KMS-11 (cell line): ENCODE measurements at regions not wholly inside any gene's neighbourhood (a gene's known extent, or its start where the extent isn't known, plus 50 kb on each side); places are given as distances from the start of the nearest gene placed in this dataset.
"Not testable (repeated sequence)": the region's sequence is repeated elsewhere in the genome, so short reads cannot be mapped to it uniquely, and the experiment has no call there.

ENCODE experiments used
- H2AFZ ChIP-seq: fragments of 200-600 bp; sonication (generic); 2 replicates; pipeline ENCODE4 v1.6.1; 2016; ENCODE audit warnings: antibody characterized with exemption, mixed run types, low read depth
- H3K27ac ChIP-seq: fragments of 200-600 bp; sonication (generic); 2 replicates; pipeline ENCODE4 v1.6.1; 2016; ENCODE audit warnings: mild to moderate bottlenecking, mixed run types
- H3K27me3 ChIP-seq: fragments of 200-600 bp; sonication (generic); 2 replicates; pipeline ENCODE4 v1.6.1; 2017; ENCODE audit warnings: mild to moderate bottlenecking, low read depth, mixed run types, moderate library complexity; ENCODE audit not compliant: insufficient read depth
- H3K36me3 ChIP-seq: fragments of 200-600 bp; sonication (generic); 2 replicates; pipeline ENCODE4 v1.6.1; 2017; ENCODE audit warnings: mild to moderate bottlenecking, mixed run types; ENCODE audit not compliant: insufficient read depth
- H3K4me1 ChIP-seq: fragments of 200-600 bp; sonication (generic); 2 replicates; pipeline ENCODE4 v1.6.1; 2016; ENCODE audit warnings: mild to moderate bottlenecking, low read depth, mixed run types; ENCODE audit not compliant: poor library complexity, severe bottlenecking
- H3K4me2 ChIP-seq: fragments of 200-600 bp; sonication (generic); 2 replicates; pipeline ENCODE4 v1.7.0; 2016; ENCODE audit warnings: mild to moderate bottlenecking, mixed run types
- H3K4me3 ChIP-seq: fragments of 200-600 bp; sonication (generic); IDR thresholded peaks from 2 replicates; pipeline ENCODE4 v1.6.1; 2017; ENCODE audit warnings: low read depth, low read length, mixed read lengths; ENCODE audit not compliant: insufficient read depth
- H3K79me2 ChIP-seq: fragments of 200-600 bp; sonication (generic); 2 replicates; pipeline ENCODE4 v1.6.1; 2016; ENCODE audit warnings: low read depth, mixed run types; ENCODE audit not compliant: insufficient read depth
- H3K9ac ChIP-seq: fragments of 200-600 bp; sonication (generic); 2 replicates; pipeline ENCODE4 v1.6.1; 2016; ENCODE audit warnings: mild to moderate bottlenecking, mixed run types
- H4K20me1 ChIP-seq: fragments of 200-600 bp; sonication (generic); 2 replicates; pipeline ENCODE4 v1.6.1; 2016; ENCODE audit warnings: mild to moderate bottlenecking, mixed run types; ENCODE audit not compliant: insufficient read depth
- CTCF ChIP-seq: fragments of 200-600 bp; sonication (generic); conservative IDR thresholded peaks from 2 replicates; pipeline ENCODE4 v1.6.1; 2017; ENCODE audit warnings: low read depth, mild to moderate bottlenecking, antibody characterized with exemption, low read length, moderate library complexity, mixed read lengths

- not testable (repeated sequence) for H3K9ac ChIP-seq, H3K36me3 ChIP-seq, H3K4me3 ChIP-seq, H3K79me2 ChIP-seq, H3K27me3 ChIP-seq, H3K4me1 ChIP-seq, H4K20me1 ChIP-seq, H2AFZ ChIP-seq, H3K27ac ChIP-seq, H3K4me2 ChIP-seq
These were observed 68.3 kb upstream of the SAMD11 start for GRCh38 chr1:855202-855981.

- not testable (repeated sequence) for H4K20me1 ChIP-seq, H3K27me3 ChIP-seq, H3K79me2 ChIP-seq, H3K27ac ChIP-seq, H3K4me2 ChIP-seq, H2AFZ ChIP-seq, H3K4me3 ChIP-seq, H3K36me3 ChIP-seq, H3K4me1 ChIP-seq, H3K9ac ChIP-seq
These were observed 67.1 kb upstream of the SAMD11 start for GRCh38 chr1:856541-857057.

GRCh38 chr1:857926-858648 lies 65.6 kb upstream of the SAMD11 start:
- H3K4me2 ChIP-seq, H2AFZ ChIP-seq, H4K20me1 ChIP-seq, H3K4me1 ChIP-seq, H3K27me3 ChIP-seq, H3K4me3 ChIP-seq, H3K36me3 ChIP-seq, H3K9ac ChIP-seq, H3K79me2 ChIP-seq, H3K27ac ChIP-seq: not testable (repeated sequence)
- TF ChIP-seq CTCF: 0 out of 2 replicates have a peak, but pooled peaks have one; percentile 10

- not testable (repeated sequence) for H3K79me2 ChIP-seq, H3K4me1 ChIP-seq, H3K4me3 ChIP-seq, H3K4me2 ChIP-seq, H3K9ac ChIP-seq, H3K36me3 ChIP-seq, H3K27ac ChIP-seq, H4K20me1 ChIP-seq, H3K27me3 ChIP-seq, H2AFZ ChIP-seq
These were observed 65.1 kb upstream of the SAMD11 start for GRCh38 chr1:858649-859041.

- not testable (repeated sequence) for H3K9ac ChIP-seq, H3K4me3 ChIP-seq, H2AFZ ChIP-seq, H3K4me2 ChIP-seq, H3K79me2 ChIP-seq, H3K4me1 ChIP-seq, H3K36me3 ChIP-seq, H3K27ac ChIP-seq, H4K20me1 ChIP-seq
- H3K27me3 ChIP-seq: peaks cover 12% of the 10 kb centered on the region; the same call in 1 of the 2 replicates
These were observed 62.8 kb upstream of the SAMD11 start for GRCh38 chr1:860941-861340.

- H3K4me3 ChIP-seq: no peak overlapping the region
- H4K20me1 ChIP-seq: no peaks in the 10 kb centered on the region
- no peaks in the 10 kb centered on the region for H3K79me2 ChIP-seq
- no peak overlapping the region for H3K9ac ChIP-seq
- no peaks in the 10 kb centered on the region for H3K36me3 ChIP-seq
- peaks cover 14% of the 10 kb centered on the region; the same call in 1 of the 2 replicates for H3K27me3 ChIP-seq
- H2AFZ ChIP-seq: no peak overlapping the region
- no peak overlapping the region for H3K4me2 ChIP-seq
- TF ChIP-seq CTCF: no peak
- H3K27ac ChIP-seq: no peak overlapping the region
- peaks cover 3% of the 10 kb centered on the region for H3K4me1 ChIP-seq
These were observed 62.0 kb upstream of the SAMD11 start for GRCh38 chr1:861714-862113.

- not testable (repeated sequence) for H2AFZ ChIP-seq
These were observed 61.1 kb upstream of the SAMD11 start for GRCh38 chr1:862601-863000.

GRCh38 chr1:865633-866032 lies 58.1 kb upstream of the SAMD11 start:
- H3K4me3 ChIP-seq, H3K9ac ChIP-seq, H3K36me3 ChIP-seq, H3K4me1 ChIP-seq, H3K27ac ChIP-seq, H4K20me1 ChIP-seq, H2AFZ ChIP-seq, H3K4me2 ChIP-seq, H3K79me2 ChIP-seq: not testable (repeated sequence)
- peaks cover 22% of the 10 kb centered on the region; the same call in 1 of the 2 replicates for H3K27me3 ChIP-seq

More at GRCh38 chr1:862601-863000, 61.1 kb upstream of the SAMD11 start:
- H3K9ac ChIP-seq, H3K36me3 ChIP-seq, H3K4me3 ChIP-seq, H3K79me2 ChIP-seq, H4K20me1 ChIP-seq, H3K27ac ChIP-seq, H3K4me2 ChIP-seq, H3K4me1 ChIP-seq: not testable (repeated sequence)
- peaks cover 19% of the 10 kb centered on the region; the same call in 1 of the 2 replicates for H3K27me3 ChIP-seq
